PC-3 (cell line): ENCODE measurements at regions not wholly inside any gene's neighbourhood (a gene's known extent, or its start where the extent isn't known, plus 50 kb on each side); places are given as distances from the start of the nearest gene placed in this dataset.

ENCODE experiments used
- CTCF ChIP-seq: fragments of 300-600 bp; sonication (generic); conservative IDR thresholded peaks from 2 replicates; pipeline ENCODE4 v1.5.1; 2017; ENCODE audit warnings: antibody characterized with exemption, low read depth, mild to moderate bottlenecking, low read length
- EZH2phosphoT487 ChIP-seq: fragments of 300-600 bp; sonication (generic); IDR thresholded peaks from 2 replicates; pipeline ENCODE4 v1.6.1; 2018; ENCODE audit warnings: mild to moderate bottlenecking, antibody characterized with exemption, low read length, borderline replicate concordance

DNA sequence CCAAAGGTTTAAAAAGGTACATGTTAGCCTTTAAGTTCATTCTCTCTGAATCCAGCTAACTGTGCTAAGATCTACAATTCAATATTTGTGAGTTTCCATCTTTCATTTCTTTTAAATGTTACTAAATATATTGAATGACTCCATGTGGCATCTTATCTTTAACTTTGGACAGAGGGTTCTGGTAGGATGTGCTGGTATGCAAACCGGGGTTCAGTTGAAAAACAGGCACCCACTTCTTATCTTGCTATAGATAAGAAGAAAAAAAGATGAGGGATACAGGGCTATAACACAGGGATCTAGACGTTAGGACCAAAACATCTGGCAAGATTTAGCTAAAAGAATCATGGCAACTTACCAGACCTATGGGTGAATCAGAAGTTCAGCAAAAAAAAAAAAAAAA, 538.3 kb downstream of the EDEM1 start:
- TF ChIP-seq CTCF (no peak), EZH2phosphoT487 (no peak)
